HEK293T (cell line): ENCODE measurements at regions not wholly inside any gene's neighbourhood (a gene's known extent, or its start where the extent isn't known, plus 50 kb on each side); places are given as distances from the start of the nearest gene placed in this dataset.

Experiments
- FOXK2 ChIP-seq: fragments of 450-650 bp; IDR thresholded peaks from 2 replicates; pipeline ENCODE4 v1.6.1; 2016; ENCODE audit warnings: mild to moderate bottlenecking
- HDGF ChIP-seq: fragments of 450-650 bp; IDR thresholded peaks from 2 replicates; pipeline ENCODE4 v1.6.1; 2017; ENCODE audit warnings: antibody characterized with exemption, borderline replicate concordance
- SP1 ChIP-seq: fragments of 450-650 bp; IDR thresholded peaks from 2 replicates; pipeline ENCODE4 v1.6.1; 2017
- SUZ12 ChIP-seq: fragments of 450-650 bp; IDR thresholded peaks from 2 replicates; pipeline ENCODE4 v1.6.1; 2016; ENCODE audit warnings: mild to moderate bottlenecking
- TARDBP ChIP-seq: fragments of 450-650 bp; IDR thresholded peaks from 2 replicates; pipeline ENCODE4 v1.6.1; 2016
- ZNF384 ChIP-seq: fragments of 450-650 bp; IDR thresholded peaks from 2 replicates; pipeline ENCODE4 v1.6.1; 2016

GRCh38 chr4:181853881-181854511 lies 389.2 kb upstream of the TENM3 start:
- TF ChIP-seq ZNF384 (no peak), FOXK2 (no peak), TARDBP (no peak), SUZ12 (no peak), HDGF (no peak), SP1 (no peak)
